OCI-LY3 (cell line): ENCODE measurements at regions not wholly inside any gene's neighbourhood (a gene's known extent, or its start where the extent isn't known, plus 50 kb on each side); places are given as distances from the start of the nearest gene placed in this dataset.

Source experiments
- CTCF ChIP-seq: fragments of 200-600, 300-600 bp; sonication (generic); IDR thresholded peaks from 2 replicates; pipeline ENCODE4 v1.5.1; 2014; ENCODE audit warnings: antibody characterized with exemption, low read length, low read depth
- EZH2phosphoT487 ChIP-seq: fragments of 200-600 bp; shearing (Covaris generic); IDR thresholded peaks from 2 replicates; pipeline ENCODE4 v1.6.1; 2018; ENCODE audit warnings: antibody characterized with exemption, mixed run types, low read depth

DNA sequence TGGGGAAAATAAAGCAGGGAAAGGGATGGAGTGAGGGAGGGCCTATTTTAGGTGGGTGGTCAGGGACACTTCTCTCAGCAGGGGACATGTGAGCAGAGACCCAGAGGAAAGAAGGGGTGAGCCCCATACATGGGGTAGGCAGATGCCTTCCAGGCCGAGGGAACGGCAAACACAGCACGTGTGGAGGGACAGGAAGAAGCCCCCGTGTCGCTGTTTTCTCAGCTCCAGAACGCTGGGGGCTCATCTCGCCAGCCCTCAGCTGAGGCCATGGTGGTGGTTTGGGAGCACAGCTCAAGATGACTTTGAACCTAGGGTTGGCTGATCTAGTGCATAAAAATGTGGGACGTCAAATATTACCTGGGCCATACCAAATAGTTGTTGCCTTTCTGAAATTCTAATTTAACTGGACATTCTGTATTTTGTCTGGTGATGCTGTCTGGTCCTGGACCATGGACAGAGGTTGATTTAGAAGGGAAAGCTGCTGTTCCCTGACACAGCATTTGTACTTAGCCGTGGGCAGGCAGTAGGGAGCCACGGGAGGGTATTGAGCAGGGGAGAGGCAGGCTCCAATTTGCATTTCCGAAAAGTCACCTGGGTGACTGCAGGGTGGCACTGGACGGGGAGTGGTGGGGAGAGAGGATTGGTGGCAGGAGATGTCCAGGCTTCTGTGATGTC, 53.1 kb upstream of the RUNX3 start:
- no peak for TF ChIP-seq CTCF
- no peak for TF ChIP-seq EZH2phosphoT487
